ENCODE measurements at regions not wholly inside any gene's neighbourhood (a gene's known extent, or its start where the extent isn't known, plus 50 kb on each side); places are given as distances from the start of the nearest gene placed in this dataset.

DNA sequence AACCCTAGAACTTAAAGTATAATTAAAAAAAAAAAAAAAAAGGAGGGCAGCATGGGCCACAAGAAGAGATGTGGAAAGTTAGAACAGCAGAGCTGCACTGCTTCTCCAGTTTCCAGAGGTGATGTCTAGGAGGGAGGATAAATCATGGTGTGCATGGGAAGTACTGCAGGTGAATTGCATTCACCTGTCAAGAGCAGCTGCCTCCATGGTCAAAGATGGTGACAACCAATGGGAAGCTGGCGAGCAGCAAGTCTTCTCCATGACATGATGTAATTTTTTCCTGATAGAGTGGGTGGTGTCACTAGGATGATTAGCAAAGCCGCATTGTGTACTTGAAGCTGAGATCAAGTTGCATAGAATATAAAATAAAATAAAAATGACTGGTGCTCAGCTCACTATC lies 95.6 kb upstream of the HS3ST4 start:
- no peak for FAIRE-seq
- whole genome bisulfite sequencing (ENCODE audit: missing lambda C conversion rate), result 7% methylated on average over 2 of the region's 2 CpGs

GRCh38 chr16:25593260-25593659 lies 98.5 kb upstream of the HS3ST4 start:
- DNase-seq (ENCODE audit: low read depth in 1 of 2, low spot score in 1 of 2), result no peak
- no peak for TF ChIP-seq TP53 (CRISPR knock-in tag; IDR thresholded peaks at IDR 0.05)
- TF ChIP-seq REST (IDR thresholded peaks at IDR 0.05), result no peak
- no peak for TF ChIP-seq JUNB (IDR thresholded peaks at IDR 0.05)
- TF ChIP-seq HOXB5 (CRISPR knock-in tag; IDR thresholded peaks at IDR 0.05), result no peak
- no peak for TF ChIP-seq MAZ (IDR thresholded peaks at IDR 0.05; ENCODE audit: borderline replicate concordance, low read depth, low read length)
- no peak for TF ChIP-seq PHF8 (IDR thresholded peaks at IDR 0.05; ENCODE audit: borderline replicate concordance, low read depth)
- TF ChIP-seq RNF2 (IDR thresholded peaks at IDR 0.05; ENCODE audit: borderline replicate concordance, low read depth), result no peak
- TF ChIP-seq, protein P1, sequence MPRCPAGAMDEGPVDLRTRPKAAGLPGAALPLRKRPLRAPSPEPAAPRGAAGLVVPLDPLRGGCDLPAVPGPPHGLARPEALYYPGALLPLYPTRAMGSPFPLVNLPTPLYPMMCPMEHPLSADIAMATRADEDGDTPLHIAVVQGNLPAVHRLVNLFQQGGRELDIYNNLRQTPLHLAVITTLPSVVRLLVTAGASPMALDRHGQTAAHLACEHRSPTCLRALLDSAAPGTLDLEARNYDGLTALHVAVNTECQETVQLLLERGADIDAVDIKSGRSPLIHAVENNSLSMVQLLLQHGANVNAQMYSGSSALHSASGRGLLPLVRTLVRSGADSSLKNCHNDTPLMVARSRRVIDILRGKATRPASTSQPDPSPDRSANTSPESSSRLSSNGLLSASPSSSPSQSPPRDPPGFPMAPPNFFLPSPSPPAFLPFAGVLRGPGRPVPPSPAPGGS (IDR thresholded peaks at IDR 0.05), result no peak
- no peak for TF ChIP-seq ZFP36 (IDR thresholded peaks at IDR 0.05; ENCODE audit: borderline replicate concordance, partially characterized antibody)
- no peak for TF ChIP-seq HOXA7 (CRISPR knock-in tag; IDR thresholded peaks at IDR 0.05)
- no peak for TF ChIP-seq KDM5A (IDR thresholded peaks at IDR 0.05)
- no peak for TF ChIP-seq KDM1A (IDR thresholded peaks at IDR 0.05; ENCODE audit: low read depth)
- TF ChIP-seq POLR2A (IDR thresholded peaks at IDR 0.05; ENCODE audit: low read length), result no peak
- TF ChIP-seq, protein P2, sequence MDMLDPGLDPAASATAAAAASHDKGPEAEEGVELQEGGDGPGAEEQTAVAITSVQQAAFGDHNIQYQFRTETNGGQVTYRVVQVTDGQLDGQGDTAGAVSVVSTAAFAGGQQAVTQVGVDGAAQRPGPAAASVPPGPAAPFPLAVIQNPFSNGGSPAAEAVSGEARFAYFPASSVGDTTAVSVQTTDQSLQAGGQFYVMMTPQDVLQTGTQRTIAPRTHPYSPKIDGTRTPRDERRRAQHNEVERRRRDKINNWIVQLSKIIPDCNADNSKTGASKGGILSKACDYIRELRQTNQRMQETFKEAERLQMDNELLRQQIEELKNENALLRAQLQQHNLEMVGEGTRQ (IDR thresholded peaks at IDR 0.05), result no peak
- TF ChIP-seq CBX8 (IDR thresholded peaks at IDR 0.05), result no peak
- TF ChIP-seq RFX5 (IDR thresholded peaks at IDR 0.05), result no peak
- no peak for TF ChIP-seq BHLHE40 (IDR thresholded peaks at IDR 0.05; ENCODE audit: low read depth, low read length)
- TF ChIP-seq HDAC2 (IDR thresholded peaks at IDR 0.05), result no peak
- TF ChIP-seq CHD2 (IDR thresholded peaks at IDR 0.05; ENCODE audit: low read length, partially characterized antibody), result no peak
- no peak for TF ChIP-seq NPAS2 (CRISPR knock-in tag; IDR thresholded peaks at IDR 0.05; ENCODE audit: borderline replicate concordance)
- no peak for ATAC-seq
- no peak overlapping the region for H3K4me3 ChIP-seq
- no peaks in the 10 kb centered on the region for H3K9me3 ChIP-seq
- no peak for FAIRE-seq
- CTCF ChIA-PET, result no interaction called here
- no peak overlapping the region for H3K4me2 ChIP-seq
- POLR2A ChIA-PET, result no interaction called here
- no peak overlapping the region for H3K27ac ChIP-seq
- 35% methylated on average over 8 of the region's 8 CpGs for WGBS (ENCODE audit: missing lambda C conversion rate)
- H3K4me1 ChIP-seq, result no peaks in the 10 kb centered on the region

More for the DNA sequence above, 95.6 kb upstream of the HS3ST4 start:
- no peaks in the 10 kb centered on the region for H3K9me3 ChIP-seq
- no peak overlapping the region for H3K27ac ChIP-seq
- no peak for TF ChIP-seq CEBPB (IDR thresholded peaks at IDR 0.05)
- TF ChIP-seq JUNB (IDR thresholded peaks at IDR 0.05), result no peak
- no peak for TF ChIP-seq FOSL2 (IDR thresholded peaks at IDR 0.05)
- no peak for TF ChIP-seq FOSL2 (CRISPR knock-in tag; IDR thresholded peaks at IDR 0.05)
- CTCF ChIA-PET, result interaction anchor here (0.9 kb wide), 1 partner anchor 10 kb away, joined by 3 read pairs; no protein-coding TSS in a partner anchor
- DNase-seq (ENCODE audit: low read depth in 1 of 2, low spot score in 1 of 2) (no peak), ATAC-seq (no peak)
- no peaks in the 10 kb centered on the region for H3K4me1 ChIP-seq
- H3K4me3 ChIP-seq, result no peak overlapping the region
- H3K4me2 ChIP-seq, result no peak overlapping the region
- POLR2A ChIA-PET, result no interaction called here
